IPS DF 4.7 (cell line): ENCODE measurements at regions not wholly inside any gene's neighbourhood (a gene's known extent, or its start where the extent isn't known, plus 50 kb on each side); places are given as distances from the start of the nearest gene placed in this dataset.

Source experiments
- DNase-seq: peaks from one replicate; pipeline ENCODE4 v3.0.0-alpha.2; 2013; ENCODE audit warnings: low spot score; ENCODE audit errors: extremely low read depth

DNA sequence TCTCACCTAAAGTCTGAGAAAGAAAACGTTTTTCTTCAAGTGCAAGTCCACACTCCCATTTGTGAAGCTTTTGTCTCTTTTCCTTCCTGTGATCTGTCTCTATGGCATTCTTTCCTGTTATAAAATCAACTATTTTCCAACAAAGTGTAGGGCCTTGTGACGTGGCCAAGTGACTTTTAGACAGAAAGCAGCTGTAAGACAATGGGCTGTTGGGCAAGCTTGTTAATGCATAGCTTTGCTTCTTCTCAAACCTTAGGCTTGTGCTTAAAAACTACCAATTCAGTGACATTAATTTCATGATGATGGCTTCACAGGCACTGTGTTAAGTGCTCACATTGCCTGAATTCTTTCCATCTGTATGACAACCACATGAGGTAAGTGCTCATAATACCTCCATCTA is 83.5 kb downstream of the VCY1B start:
- DNase-seq = no peak

DNA sequence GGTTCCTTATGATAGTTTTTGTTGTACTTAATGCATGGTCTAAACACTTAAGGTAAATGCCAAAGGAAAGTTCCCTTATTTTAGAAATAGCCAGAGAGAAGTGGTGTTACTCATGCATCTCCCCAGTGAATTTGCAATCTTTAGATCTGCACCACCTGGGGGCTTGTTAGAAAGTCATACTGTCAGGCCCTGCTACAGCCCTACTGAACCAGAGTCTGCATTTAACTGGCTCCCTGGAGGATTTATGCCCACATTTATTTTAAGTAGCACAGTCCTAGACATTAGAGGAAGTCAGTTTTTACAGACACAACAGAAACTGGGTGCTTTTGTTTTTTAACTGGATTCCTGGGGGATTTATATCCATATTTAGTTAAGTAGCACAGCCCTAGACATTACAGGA is 89.6 kb downstream of the VCY1B start:
- no peak for DNase-seq

DNA sequence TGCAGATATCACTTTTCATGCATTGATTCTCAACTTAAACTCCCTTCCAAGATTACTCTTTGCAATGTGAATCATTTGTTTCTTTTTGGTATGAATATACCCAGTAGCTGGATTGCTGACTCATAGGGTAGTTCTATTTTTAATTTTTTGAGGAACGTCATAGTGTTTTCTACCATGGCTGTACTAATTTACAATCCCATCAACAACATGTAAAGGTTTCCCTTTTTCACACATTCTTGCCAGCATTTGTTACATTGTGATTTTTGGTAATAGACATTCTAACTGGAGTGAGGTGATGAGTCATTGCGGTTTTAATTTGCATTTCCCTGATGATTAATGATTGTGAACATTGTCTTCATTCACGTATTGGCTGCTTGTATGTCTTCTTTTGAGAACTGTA is 126.7 kb downstream of the VCY1B start:
- DNase-seq = no peak

DNA sequence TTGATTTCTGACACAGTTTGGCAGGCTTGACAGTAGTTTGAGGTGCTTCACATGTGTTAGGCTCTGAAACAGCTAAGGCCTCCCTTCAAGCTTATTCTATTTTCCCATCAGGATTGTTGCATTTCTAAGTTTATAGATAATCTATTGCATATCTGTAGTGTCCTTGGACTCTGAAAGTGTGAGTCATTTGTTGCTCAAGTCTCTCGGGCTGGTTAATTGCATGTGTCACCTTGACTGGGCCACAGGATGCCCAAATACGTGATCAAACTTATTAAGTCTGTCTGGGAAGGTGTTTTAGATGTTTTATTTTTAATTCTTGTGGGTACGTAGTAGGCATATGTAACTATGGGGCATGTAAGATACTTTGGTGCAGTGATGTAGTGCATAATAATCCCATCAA is 166.0 kb downstream of the VCY1B start:
- no peak for DNase-seq

DNA sequence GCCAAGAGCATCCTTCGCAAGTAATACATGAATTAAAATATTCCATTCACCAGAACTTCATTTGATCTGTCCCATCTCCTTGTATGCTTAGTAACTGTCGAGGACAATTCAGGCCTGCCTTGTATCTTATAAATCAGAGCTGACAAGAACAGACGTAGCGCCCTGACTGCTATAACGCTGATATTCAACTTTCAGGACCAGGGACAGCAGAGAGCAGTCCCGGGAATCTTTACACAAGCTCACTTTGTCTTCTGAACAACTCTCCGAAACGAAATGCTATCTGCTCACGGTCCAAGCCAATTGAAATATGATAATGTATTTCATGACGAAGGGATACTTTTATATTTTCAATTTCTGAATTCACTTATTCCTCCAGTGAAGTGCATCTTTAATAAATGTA is 175.7 kb downstream of the VCY1B start:
- DNase-seq = no peak

DNA sequence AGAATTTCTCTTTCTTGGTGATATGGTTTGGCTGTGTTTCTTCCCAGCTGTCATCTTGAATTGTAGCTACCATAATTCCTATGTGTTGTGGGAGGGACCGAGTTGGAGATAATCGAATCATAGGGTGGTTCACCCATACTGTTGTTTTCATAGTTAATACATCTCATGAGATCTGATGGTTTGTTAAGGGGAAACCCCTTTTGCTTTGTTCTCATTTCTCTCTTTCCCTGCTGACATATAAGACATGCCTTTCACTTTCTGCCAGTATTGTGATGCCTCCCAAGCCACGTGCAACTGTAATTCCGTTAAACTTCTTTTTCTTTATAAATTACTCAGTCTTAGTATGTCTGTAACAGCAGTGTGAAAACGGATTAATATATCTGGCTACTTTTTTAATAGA is 179.0 kb downstream of the VCY1B start:
- DNase-seq = no peak

DNA sequence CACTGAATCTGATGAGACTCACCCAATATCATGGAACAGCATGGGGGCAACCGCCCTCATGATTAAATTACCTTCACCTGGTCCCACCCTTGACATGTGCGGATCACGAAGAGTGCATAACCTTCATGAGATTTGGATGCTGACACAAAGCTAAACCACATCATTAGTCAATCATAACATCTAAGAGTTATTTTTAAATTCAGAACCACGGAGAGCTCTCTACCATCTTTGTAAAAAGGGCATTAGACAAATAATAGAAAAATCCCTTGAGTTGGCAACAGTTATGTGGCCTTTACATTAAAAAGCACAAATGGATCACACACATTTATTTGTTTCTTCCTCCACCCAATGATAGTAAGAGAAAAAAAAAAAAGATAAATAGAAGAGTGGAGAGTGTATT is 182.2 kb downstream of the VCY1B start:
- no peak for DNase-seq

DNA sequence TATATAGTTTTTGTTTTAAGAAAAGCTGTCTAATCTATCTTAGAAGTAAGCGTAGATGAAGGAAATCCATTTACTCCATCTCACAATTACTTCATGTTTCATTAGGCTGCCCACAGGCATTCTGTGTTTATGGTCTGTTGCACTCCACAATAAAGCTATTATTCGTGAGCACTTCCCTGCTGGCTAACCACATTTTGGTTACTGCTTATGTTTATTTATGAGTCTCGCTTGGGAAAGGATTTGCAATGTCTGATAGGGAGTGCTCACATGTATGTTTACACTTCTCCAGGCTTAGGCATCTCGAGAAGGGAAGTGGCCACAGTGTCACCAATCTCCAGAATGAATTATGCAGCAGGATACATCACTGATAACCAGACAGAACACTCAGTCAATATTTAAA is 190.9 kb downstream of the VCY1B start:
- no peak for DNase-seq

DNA sequence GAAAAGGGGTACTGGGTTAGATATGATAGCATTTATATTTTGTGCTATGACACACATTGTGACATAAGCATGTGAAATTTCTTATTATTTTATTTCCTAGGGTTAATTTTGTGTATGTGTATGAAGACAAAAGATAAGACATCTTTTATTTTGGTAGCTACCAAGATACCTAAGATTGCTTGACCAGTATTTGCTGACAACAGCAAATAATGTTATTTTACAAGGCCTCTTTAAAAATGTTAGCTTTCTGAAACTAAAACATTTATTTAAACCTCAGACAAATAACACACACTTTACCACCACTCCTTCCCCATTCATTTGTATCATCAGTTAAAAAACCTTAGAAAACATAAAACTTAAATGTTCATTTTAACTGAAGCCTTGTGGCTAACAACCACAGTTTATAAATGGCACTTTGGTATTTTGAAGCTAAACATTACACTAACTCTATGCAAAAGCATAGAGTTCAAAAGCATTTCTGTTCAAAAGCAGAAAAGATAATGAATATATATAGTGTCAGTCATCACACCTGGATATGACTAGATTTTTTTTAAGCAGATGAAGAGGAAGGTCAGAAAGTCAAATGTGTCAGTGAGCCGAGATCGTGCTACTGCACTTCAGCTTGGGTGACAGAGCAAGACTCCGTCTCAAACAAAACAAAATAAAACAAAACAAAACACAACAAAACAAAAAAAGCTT is 193.0 kb downstream of the VCY1B start:
- DNase-seq = no peak

DNA sequence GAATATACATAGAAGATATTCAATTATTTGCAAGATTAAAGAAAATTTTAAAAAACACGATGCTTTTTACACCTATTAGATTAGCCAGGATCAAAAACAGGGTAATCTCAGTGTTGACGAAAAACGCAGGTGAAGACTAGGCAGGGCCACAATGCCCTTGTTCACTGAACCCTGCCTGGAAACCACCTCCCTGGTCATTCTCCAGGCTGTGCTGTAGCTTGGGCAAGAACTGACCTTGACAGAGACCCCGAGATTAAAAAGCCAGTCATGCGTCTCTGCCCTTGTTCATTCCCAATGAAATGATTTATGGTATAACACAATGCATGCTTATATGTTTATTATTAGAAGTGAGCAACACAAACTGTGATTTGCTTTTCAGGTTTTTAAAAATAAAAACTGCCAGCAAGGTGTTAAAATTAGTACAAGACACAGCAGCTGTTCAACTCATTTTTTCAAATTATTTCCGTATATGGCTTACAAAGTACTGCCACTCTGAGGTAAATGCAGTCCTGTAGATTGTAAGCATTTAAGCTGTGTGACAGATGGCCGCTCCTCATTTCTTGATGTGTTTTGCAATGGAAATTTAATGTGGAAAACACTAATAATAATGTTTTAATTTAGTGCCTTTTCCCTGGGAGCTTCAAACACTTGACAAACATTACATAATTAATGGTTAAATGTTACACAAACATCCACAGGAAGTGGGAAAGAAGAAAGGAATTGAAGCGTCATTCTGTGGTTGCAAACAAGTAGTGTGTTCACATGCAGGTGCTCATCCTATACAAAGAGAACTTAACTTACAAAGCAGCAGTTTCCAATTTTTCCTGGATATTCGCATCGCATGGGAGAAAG is 200.2 kb downstream of the VCY1B start:
- no peak for DNase-seq

DNA sequence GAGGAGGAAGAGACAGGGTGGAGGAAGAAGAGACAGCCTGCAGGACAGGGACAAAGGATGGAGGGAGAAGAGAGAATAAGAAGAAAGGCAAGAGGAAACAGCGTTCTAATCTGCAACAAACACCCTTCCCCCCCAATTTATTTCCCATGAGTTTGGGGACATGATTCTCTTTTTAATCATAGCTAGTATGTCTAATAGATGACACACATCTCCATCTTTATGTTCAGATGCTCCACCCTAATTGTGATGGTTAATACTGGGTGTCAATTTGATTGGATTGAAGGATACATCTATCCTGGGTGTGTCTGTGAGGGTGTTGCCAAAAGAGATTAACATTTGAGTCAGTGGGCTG is 200.8 kb downstream of the VCY1B start:
- no peak for DNase-seq

DNA sequence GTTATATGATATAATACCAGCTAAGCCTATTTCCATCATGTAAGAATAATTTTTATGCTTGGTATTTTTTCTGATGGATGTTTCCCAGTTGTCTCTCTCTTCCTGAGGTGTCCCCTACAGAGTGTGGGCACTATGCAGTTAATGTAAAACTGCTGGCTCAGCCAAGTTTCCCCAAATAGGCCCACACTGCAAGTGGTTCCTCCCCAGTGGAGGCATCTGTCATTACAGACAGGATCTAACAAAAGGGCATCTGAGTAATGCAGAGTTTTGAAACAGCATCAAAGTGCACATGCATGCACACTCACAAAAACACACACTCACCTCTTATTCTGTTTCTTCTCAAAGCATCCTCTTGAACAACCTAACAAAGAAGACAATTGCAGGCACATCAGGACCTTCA is 221.0 kb downstream of the VCY1B start:
- DNase-seq = no peak

DNA sequence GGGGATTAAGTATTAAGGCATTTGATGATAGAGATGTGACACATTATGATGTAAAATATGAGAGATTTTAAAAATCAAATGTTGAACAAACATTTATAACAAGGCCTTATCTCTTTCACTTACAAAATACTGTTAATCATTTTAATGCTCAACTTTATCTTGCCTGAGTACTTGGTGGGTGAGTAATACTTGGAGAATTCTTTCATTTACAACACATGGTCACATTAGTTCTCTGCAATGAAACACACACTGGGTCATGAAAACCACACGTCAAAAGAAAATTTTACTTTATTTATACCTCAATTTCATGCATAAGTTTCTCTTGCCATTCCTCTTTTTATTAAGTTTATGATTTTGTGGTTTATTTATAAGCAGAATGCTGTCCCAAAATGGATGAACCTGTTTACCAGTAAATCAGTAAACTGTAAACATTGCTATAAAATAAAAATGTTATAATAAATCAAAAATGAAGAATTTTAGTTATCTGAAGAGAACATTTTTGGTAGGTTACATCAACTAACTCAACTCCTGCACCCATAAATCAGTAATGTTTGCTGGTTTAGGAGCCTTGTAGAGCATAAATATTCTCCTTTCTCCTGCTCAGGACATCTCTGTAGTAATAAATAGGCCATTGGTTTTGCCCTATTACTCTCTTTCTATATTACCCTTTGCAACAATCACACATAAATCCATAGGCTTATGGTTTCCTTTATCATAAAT is 233.5 kb upstream of the NLGN4Y start:
- DNase-seq = no peak

DNA sequence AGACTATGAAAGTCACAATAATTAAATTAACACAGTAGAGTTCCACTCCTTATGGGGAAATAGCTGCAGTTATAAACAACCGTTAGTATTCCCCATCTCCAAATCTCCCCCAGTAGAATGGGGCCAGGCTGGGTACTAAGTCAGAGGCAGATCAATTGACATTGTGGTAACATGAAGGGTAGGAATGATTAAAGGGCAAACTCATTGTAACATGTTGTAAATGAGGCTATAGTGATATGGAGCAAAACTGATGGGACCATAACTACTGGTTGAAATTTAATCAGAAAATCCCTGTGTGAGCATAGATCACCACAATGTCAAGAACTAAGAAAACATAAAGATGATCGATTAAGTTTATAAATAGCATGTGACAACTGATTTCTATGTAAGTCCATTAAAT is 231.9 kb upstream of the NLGN4Y start:
- no peak for DNase-seq

DNA sequence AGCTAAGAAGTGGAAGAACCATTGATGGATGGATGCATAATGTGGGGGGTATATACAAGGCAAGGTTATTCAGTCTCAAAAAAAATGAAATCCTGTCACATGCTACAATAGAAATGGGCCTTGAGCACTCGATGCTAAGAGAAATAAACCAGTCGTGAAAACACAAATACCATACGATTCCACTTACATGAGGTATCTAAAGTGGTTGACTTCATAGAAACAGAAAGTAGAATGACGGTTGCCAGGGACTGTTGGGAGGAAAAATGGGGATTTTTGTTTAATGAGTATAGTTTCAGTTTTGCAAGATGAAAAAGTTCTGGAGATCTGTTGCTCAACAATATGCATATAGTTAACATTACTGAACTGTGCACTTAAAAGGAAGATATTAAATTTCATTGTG is 223.6 kb upstream of the NLGN4Y start:
- DNase-seq = no peak

DNA sequence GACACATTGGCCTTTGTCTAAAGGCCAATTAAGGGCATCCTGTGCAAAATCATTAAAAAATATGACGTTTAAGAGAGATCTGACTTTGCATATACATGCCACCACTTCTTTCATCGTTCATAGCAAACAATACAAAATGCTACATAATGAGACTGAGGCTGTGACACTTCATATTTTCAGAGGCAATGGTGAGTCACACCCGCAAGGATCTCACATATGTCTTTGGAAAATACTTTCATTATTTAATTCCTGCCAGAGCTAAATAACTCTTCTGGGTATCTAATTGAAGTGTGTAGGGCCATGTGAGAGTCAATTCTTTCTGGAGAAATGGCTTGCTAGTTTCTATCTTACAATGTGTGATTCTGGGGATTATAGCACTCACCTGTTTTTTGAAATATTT is 222.8 kb upstream of the NLGN4Y start:
- DNase-seq = no peak

DNA sequence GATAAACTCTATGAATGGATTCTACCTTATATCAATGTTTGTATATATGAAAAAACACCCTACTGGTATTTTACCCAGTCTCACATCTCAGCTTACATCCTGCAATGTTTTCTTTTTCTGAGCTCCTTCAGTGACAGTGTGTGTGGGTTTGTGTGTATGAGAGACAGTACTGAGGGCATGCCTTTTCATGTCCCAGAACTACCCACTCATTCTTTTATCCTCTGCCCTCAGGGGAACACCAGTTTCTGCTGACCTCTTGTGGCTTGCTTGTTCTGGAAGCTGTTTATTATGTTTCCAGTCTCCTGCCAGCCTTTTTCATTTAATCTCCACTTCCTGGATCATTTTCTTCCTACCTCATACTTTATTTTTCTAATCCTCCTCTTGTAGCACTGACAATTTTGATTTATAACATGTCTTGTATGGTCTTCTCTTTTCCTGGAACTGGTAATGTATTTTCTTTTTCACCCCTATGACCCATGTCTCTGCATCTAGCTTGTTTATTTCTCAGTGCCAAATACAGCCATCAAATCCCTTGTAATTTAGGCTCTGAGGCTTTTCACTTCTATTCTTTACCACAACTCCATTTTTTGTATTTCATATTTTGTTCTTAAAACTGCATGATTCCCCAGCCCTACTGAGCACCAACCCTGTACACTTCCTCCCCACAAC is 195.5 kb upstream of the NLGN4Y start:
- DNase-seq = no peak

DNA sequence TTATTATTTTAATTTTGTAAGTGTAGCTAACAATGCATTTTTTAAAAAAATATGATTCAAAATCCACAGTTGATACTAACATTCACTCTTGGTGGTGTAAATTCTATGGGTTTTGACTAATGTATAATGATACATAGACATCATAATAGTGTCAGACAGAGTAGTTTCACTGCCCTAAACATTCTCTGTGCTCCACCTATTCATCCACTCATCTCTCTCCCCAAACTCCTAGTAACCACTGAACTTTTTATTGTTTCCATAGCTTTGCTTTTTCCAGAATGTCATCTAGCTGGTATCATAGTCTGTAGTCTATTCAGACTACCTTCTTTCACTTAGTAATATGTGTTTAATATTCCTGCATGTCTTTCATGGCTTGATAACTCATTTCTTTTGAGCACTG is 194.0 kb upstream of the NLGN4Y start:
- no peak for DNase-seq

DNA sequence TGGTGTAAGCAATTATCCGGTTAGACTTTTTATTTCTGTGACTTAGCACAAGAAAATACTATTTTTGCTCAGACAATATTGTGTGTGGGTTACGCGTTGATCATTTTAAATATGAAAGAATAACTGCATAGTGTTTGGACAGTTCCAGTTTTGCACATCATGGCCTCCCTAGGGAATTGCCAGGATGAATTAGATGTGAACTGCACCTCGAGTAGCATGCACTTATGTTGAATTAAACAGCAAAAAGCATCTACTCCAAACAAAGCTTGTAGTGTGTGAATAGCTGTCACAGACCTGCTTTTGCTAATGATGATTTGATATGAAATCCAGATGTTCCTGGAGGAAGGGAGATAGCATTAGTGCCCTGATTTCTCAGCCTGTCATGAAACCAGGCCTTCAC is 184.8 kb upstream of the NLGN4Y start:
- no peak for DNase-seq

DNA sequence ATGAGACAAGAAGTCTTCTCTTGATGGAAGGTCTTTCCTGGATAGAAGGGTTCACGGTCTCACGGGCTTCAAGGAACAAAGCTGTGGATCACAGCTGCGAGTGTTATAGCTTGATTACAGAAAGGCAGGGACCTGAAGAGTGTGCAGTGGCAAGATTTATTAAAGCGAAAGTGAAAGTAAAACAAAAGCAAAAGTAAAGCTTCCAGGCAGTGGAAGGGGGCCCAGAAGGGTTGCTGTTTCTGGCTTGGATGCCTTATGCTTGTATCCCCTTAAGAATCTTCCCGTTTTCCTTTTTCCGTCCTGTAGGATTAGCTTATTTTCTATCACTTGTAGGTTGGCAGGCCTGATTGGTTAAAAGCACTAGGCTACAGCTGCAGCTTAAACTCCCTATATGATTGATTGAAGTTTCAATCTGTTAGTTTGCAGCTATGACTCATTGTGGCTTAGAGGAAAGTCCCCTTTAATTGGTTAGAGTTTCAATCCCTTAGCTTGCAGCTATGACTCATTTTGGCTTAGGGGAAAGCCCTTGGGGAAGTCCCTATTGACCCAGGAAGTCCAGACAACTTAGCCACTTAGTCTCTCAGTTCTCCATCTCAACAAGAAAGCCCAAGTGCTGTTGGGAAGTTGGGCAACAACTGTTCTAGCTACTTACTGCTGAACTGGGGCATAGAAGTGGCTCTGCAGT is 183.7 kb upstream of the NLGN4Y start:
- no peak for DNase-seq

DNA sequence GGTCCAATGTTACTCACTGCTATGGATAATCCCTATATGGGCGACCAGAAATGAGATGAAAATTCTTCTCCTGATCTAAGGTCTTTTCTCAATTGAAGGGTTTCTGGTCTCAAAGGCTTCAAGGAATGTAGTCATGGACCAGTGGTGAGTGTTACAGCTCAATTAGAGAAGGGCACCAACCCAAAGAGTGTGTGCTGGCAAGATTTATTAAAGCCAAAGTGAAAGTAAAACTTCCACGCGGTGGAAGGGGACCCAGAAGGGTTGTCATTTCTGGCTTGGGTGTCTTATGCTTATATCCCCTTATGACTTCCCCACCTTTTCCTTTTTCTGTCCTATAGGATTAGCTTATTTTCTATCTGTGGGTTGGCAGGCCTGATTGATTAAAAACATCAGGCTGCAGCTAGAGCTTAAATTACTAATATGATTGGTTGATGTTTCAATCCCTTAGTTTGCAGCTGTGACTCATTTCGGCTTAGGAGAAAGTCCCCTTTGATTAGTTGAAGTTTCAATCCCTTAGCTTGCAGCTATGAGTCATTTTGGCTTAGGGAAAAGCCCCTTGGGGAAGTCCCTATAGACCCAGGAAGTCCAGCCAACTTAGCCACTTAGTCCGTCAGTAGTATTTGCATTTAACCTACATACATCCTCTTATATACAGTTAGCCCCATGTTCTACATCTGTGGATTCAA is 179.5 kb upstream of the NLGN4Y start:
- DNase-seq = no peak
